A673 (cell line): ENCODE measurements at regions not wholly inside any gene's neighbourhood (a gene's known extent, or its start where the extent isn't known, plus 50 kb on each side); places are given as distances from the start of the nearest gene placed in this dataset.

Source experiments
- EZH2 ChIP-seq: fragments of 200-600 bp; sonication (generic); IDR thresholded peaks from 2 replicates; pipeline ENCODE4 v1.6.1; 2017; ENCODE audit warnings: borderline replicate concordance, low read depth, mild to moderate bottlenecking, mixed read lengths, antibody characterized with exemption, low read length; ENCODE audit not compliant: poor library complexity, severe bottlenecking
- TF ChIP-seq, protein P1 (sequence below): fragments of 300-800, 200-600 bp; sonication (generic); conservative IDR thresholded peaks from 2 replicates; pipeline ENCODE4 v1.5.1; 2017; ENCODE audit warnings: low read depth, mild to moderate bottlenecking, antibody characterized with exemption, low read length, moderate library complexity, mixed read lengths

DNA sequence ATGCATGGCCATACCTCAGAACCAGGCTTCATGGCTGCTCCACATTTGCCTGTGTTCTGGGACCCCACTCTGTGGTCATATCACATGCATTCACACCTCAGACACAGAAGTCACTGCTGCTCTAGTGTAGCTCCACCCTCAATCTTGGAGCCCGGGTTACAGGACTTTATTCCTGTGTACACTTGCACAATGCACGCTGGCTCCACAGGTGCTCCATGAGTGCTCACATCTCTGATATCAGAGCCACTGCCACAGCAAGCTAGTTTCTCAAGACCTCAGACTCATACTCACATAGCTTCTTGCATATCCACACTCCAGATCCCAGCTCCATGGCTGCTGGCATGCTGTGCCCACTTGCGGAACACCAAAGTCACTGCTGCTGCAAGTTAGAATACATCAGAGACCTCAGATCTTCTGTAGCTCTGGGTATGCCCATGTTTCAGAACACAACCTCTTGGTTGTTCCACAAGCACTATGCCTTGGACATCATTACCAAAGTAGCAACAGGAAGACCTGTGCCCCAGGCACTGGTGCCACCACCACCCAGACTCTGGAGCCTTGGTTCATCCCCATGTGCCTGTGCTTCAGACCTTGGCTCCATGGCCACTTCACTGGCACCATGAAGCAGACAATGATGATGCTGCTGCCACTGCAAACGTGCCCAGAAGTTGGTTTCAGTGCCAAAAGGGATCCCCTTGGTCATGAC is 269.5 kb upstream of the PCDH20 start:
- TF ChIP-seq EZH2 = no peak
- TF ChIP-seq, protein P1, sequence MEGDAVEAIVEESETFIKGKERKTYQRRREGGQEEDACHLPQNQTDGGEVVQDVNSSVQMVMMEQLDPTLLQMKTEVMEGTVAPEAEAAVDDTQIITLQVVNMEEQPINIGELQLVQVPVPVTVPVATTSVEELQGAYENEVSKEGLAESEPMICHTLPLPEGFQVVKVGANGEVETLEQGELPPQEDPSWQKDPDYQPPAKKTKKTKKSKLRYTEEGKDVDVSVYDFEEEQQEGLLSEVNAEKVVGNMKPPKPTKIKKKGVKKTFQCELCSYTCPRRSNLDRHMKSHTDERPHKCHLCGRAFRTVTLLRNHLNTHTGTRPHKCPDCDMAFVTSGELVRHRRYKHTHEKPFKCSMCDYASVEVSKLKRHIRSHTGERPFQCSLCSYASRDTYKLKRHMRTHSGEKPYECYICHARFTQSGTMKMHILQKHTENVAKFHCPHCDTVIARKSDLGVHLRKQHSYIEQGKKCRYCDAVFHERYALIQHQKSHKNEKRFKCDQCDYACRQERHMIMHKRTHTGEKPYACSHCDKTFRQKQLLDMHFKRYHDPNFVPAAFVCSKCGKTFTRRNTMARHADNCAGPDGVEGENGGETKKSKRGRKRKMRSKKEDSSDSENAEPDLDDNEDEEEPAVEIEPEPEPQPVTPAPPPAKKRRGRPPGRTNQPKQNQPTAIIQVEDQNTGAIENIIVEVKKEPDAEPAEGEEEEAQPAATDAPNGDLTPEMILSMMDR = no peak
